ENCODE measurements at regions not wholly inside any gene's neighbourhood (a gene's known extent, or its start where the extent isn't known, plus 50 kb on each side); places are given as distances from the start of the nearest gene placed in this dataset.

DNA sequence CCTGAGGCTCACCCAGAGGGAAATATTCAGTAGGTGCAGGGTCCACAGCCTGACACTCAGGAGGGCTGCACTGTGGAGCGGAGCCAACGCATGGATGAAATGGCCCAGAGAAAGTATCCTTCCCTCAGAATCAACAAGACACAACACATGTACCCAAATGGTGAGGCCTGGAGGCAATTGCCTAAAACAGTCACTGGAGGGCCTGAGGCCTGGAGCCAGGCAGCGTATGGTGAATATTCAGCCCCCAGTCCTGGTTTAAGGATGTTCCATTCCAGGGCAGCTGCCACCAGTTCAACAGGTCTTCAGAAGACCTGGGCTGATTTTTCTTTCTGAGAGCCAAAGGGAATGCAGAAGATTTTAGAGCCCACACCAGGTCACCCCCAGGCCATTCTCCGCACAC lies 264.8 kb downstream of the INSC start:
- Histone ChIP-seq H3K4me3 (ENCODE audit: low read length in 2 of 2) (no peak overlapping the region), H3K9me3 (replicated peaks in 1 of 2; ENCODE audit: control insufficient read depth in 2 of 2, insufficient read depth in 1 of 2, low read depth in 1 of 2, low read length in 2 of 2) (peaks cover 0 to 3% of the 10 kb centered on the region in 2 donors), H2BK120ac (ENCODE audit: low read depth, low read length) (no peak overlapping the region), H2AFZ (ENCODE audit: low read length) (no peak overlapping the region), H2BK5ac (ENCODE audit: low read length) (no peak overlapping the region), H3K27ac (replicated peaks; ENCODE audit: low read length) (no peak overlapping the region), H2AK5ac (ENCODE audit: low read depth, low read length) (no peak overlapping the region), H3K79me1 (ENCODE audit: low read depth, low read length) (no peaks in the 10 kb centered on the region), H3K4me1 (ENCODE audit: control insufficient read depth in 2 of 2, insufficient read depth in 1 of 2, low read depth in 1 of 2, low read length in 2 of 2) (no peaks in the 10 kb centered on the region), H3K9ac (ENCODE audit: low read depth, low read length, poor library complexity) (no peak overlapping the region), H3K27me3 (ENCODE audit: control insufficient read depth in 3 of 3, insufficient read depth in 3 of 3, low read depth in 1 of 3, low read length in 3 of 3) (no peaks in the 10 kb centered on the region), H3K23ac (ENCODE audit: low read depth, low read length, poor library complexity) (no peak overlapping the region), H3K4me2 (ENCODE audit: insufficient read depth, low read length, poor library complexity, severe bottlenecking) (no peak overlapping the region), H3K14ac (ENCODE audit: low read length) (no peak overlapping the region), H3K36me3 (replicated peaks in 1 of 2; ENCODE audit: control insufficient read depth in 2 of 2, insufficient read depth in 2 of 2, low read length in 2 of 2) (no peaks in the 10 kb centered on the region), H2BK15ac (ENCODE audit: low read length) (no peak overlapping the region), H4K91ac (ENCODE audit: low read depth, low read length, poor library complexity) (no peak overlapping the region), H3K4ac (ENCODE audit: low read length) (no peak overlapping the region), H3K18ac (ENCODE audit: low read length) (no peak overlapping the region), H2BK12ac (ENCODE audit: low read length) (no peak overlapping the region), H4K8ac (ENCODE audit: low read depth, low read length) (no peak overlapping the region)
- no CpG with 5 or more reads among the region's 4 CpGs for WGBS, 2 donors (ENCODE audit: extremely low coverage in 2 of 2, insufficient read length in 2 of 2, insufficient replicate concordance in 1 of 2)
- DNase-seq (ENCODE audit: low spot score) = no peak

GRCh38 chr11:15390857-15391256 lies 276.1 kb downstream of the INSC start:
- no peak overlapping the region for H2BK12ac ChIP-seq (ENCODE audit: low read length)
- H3K4me3 ChIP-seq (ENCODE audit: low read length in 2 of 2) = no peak overlapping the region
- no peak overlapping the region for H3K9ac ChIP-seq (ENCODE audit: low read depth, low read length, poor library complexity)
- H3K4ac ChIP-seq (ENCODE audit: low read length) = no peak overlapping the region
- no peak overlapping the region for H3K23ac ChIP-seq (ENCODE audit: low read depth, low read length, poor library complexity)
- H3K27me3 ChIP-seq (ENCODE audit: control insufficient read depth in 3 of 3, insufficient read depth in 3 of 3, low read depth in 1 of 3, low read length in 3 of 3) = no peaks in the 10 kb centered on the region
- no peak overlapping the region for H4K91ac ChIP-seq (ENCODE audit: low read depth, low read length, poor library complexity)
- no peak overlapping the region for H3K14ac ChIP-seq (ENCODE audit: low read length)
- H3K18ac ChIP-seq (ENCODE audit: low read length) = no peak overlapping the region
- no CpG with 5 or more reads among the region's 1 CpG for WGBS, 2 donors (ENCODE audit: extremely low coverage in 2 of 2, insufficient read length in 2 of 2, insufficient replicate concordance in 1 of 2)
- no peak overlapping the region for H4K8ac ChIP-seq (ENCODE audit: low read depth, low read length)
- H3K36me3 ChIP-seq (replicated peaks in 1 of 2; ENCODE audit: control insufficient read depth in 2 of 2, insufficient read depth in 2 of 2, low read length in 2 of 2) = peaks cover 0 to 2% of the 10 kb centered on the region in 2 donors
- H2BK15ac ChIP-seq (ENCODE audit: low read length) = no peak overlapping the region
- no peak overlapping the region for H2AK5ac ChIP-seq (ENCODE audit: low read depth, low read length)
- H2BK5ac ChIP-seq (ENCODE audit: low read length) = no peak overlapping the region
- H3K9me3 ChIP-seq (replicated peaks in 1 of 2; ENCODE audit: control insufficient read depth in 2 of 2, insufficient read depth in 1 of 2, low read depth in 1 of 2, low read length in 2 of 2) = peaks cover 0 to 4% of the 10 kb centered on the region in 2 donors
- H3K4me1 ChIP-seq (ENCODE audit: control insufficient read depth in 2 of 2, insufficient read depth in 1 of 2, low read depth in 1 of 2, low read length in 2 of 2) = no peaks in the 10 kb centered on the region
- DNase-seq (ENCODE audit: low spot score) = no peak
- H3K79me1 ChIP-seq (ENCODE audit: low read depth, low read length) = no peaks in the 10 kb centered on the region
- no peak overlapping the region for H3K27ac ChIP-seq (replicated peaks; ENCODE audit: low read length)
- H3K4me2 ChIP-seq (ENCODE audit: insufficient read depth, low read length, poor library complexity, severe bottlenecking) = no peak overlapping the region
- no peak overlapping the region for H2BK120ac ChIP-seq (ENCODE audit: low read depth, low read length)
- no peak overlapping the region for H2AFZ ChIP-seq (ENCODE audit: low read length)

- Histone ChIP-seq H3K79me1 (ENCODE audit: low read depth, low read length) (no peaks in the 10 kb centered on the region), H3K4me3 (ENCODE audit: low read length in 2 of 2) (no peak overlapping the region), H2AFZ (ENCODE audit: low read length) (no peak overlapping the region), H3K23ac (ENCODE audit: low read depth, low read length, poor library complexity) (no peak overlapping the region), H3K27ac (replicated peaks; ENCODE audit: low read length) (no peak overlapping the region), H3K36me3 (replicated peaks in 1 of 2; ENCODE audit: control insufficient read depth in 2 of 2, insufficient read depth in 2 of 2, low read length in 2 of 2) (peaks cover 0 to 2% of the 10 kb centered on the region in 2 donors), H2BK120ac (ENCODE audit: low read depth, low read length) (no peak overlapping the region), H2AK5ac (ENCODE audit: low read depth, low read length) (no peak overlapping the region), H4K8ac (ENCODE audit: low read depth, low read length) (no peak overlapping the region), H3K14ac (ENCODE audit: low read length) (no peak overlapping the region), H3K4ac (ENCODE audit: low read length) (no peak overlapping the region), H2BK15ac (ENCODE audit: low read length) (no peak overlapping the region), H3K4me1 (ENCODE audit: control insufficient read depth in 2 of 2, insufficient read depth in 1 of 2, low read depth in 1 of 2, low read length in 2 of 2) (no peaks in the 10 kb centered on the region), H2BK12ac (ENCODE audit: low read length) (no peak overlapping the region), H3K9me3 (replicated peaks in 1 of 2; ENCODE audit: control insufficient read depth in 2 of 2, insufficient read depth in 1 of 2, low read depth in 1 of 2, low read length in 2 of 2) (peaks cover 0 to 3% of the 10 kb centered on the region in 2 donors), H3K18ac (ENCODE audit: low read length) (no peak overlapping the region), H3K9ac (ENCODE audit: low read depth, low read length, poor library complexity) (no peak overlapping the region), H3K27me3 (ENCODE audit: control insufficient read depth in 3 of 3, insufficient read depth in 3 of 3, low read depth in 1 of 3, low read length in 3 of 3) (no peaks in the 10 kb centered on the region), H2BK5ac (ENCODE audit: low read length) (no peak overlapping the region), H4K91ac (ENCODE audit: low read depth, low read length, poor library complexity) (no peak overlapping the region), H3K4me2 (ENCODE audit: insufficient read depth, low read length, poor library complexity, severe bottlenecking) (no peak overlapping the region)
- DNase-seq (ENCODE audit: low spot score) = no peak
- no CpG with 5 or more reads among the region's 2 CpGs for WGBS, 2 donors (ENCODE audit: extremely low coverage in 2 of 2, insufficient read length in 2 of 2, insufficient replicate concordance in 1 of 2)
These were observed 282.1 kb downstream of the INSC start for GRCh38 chr11:15396778-15397177.

- Histone ChIP-seq H3K9ac (ENCODE audit: low read depth, low read length, poor library complexity) (no peak overlapping the region), H3K4me3 (ENCODE audit: low read length in 2 of 2) (no peak overlapping the region), H4K8ac (ENCODE audit: low read depth, low read length) (no peak overlapping the region), H3K79me1 (ENCODE audit: low read depth, low read length) (no peaks in the 10 kb centered on the region), H3K27me3 (ENCODE audit: control insufficient read depth in 3 of 3, insufficient read depth in 3 of 3, low read depth in 1 of 3, low read length in 3 of 3) (no peaks in the 10 kb centered on the region), H3K9me3 (replicated peaks in 1 of 2; ENCODE audit: control insufficient read depth in 2 of 2, insufficient read depth in 1 of 2, low read depth in 1 of 2, low read length in 2 of 2) (no peaks in the 10 kb centered on the region), H3K36me3 (replicated peaks in 1 of 2; ENCODE audit: control insufficient read depth in 2 of 2, insufficient read depth in 2 of 2, low read length in 2 of 2) (no peaks in the 10 kb centered on the region), H3K14ac (ENCODE audit: low read length) (no peak overlapping the region), H2BK15ac (ENCODE audit: low read length) (no peak overlapping the region), H3K23ac (ENCODE audit: low read depth, low read length, poor library complexity) (no peak overlapping the region), H2AK5ac (ENCODE audit: low read depth, low read length) (no peak overlapping the region), H2BK12ac (ENCODE audit: low read length) (no peak overlapping the region), H4K91ac (ENCODE audit: low read depth, low read length, poor library complexity) (no peak overlapping the region), H3K4ac (ENCODE audit: low read length) (no peak overlapping the region), H3K4me2 (ENCODE audit: insufficient read depth, low read length, poor library complexity, severe bottlenecking) (no peak overlapping the region), H3K18ac (ENCODE audit: low read length) (no peak overlapping the region), H2BK5ac (ENCODE audit: low read length) (no peak overlapping the region), H2BK120ac (ENCODE audit: low read depth, low read length) (no peak overlapping the region), H3K4me1 (ENCODE audit: control insufficient read depth in 2 of 2, insufficient read depth in 1 of 2, low read depth in 1 of 2, low read length in 2 of 2) (no peaks in the 10 kb centered on the region), H3K27ac (replicated peaks; ENCODE audit: low read length) (no peak overlapping the region), H2AFZ (ENCODE audit: low read length) (no peak overlapping the region)
- WGBS, 2 donors (ENCODE audit: extremely low coverage in 2 of 2, insufficient read length in 2 of 2, insufficient replicate concordance in 1 of 2) = no CpG with 5 or more reads among the region's 3 CpGs
- DNase-seq (ENCODE audit: low spot score) = no peak
These were observed 292.2 kb downstream of the INSC start for GRCh38 chr11:15406851-15407351.

All from neuronal stem cell (in vitro differentiated cells).